ENCODE measurements at regions not wholly inside any gene's neighbourhood (a gene's known extent, or its start where the extent isn't known, plus 50 kb on each side); places are given as distances from the start of the nearest gene placed in this dataset.

DNA sequence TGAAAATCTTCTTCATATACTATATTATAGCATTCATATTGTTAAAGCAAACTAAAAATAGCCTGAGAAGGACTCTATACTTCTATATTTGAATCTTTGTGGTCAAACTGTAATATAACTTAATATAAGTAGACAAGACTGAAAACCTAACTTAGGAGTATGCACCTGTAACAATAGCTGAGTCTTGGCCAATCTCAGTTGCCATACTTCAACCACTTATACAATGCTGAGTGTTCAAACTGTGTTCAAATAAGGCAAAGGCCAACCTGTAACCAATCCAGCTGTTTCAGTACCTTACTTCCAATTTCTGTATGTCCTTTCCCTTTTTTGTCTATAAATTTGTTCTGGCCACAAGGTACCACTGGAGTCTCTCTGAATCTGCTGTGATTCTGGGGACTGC is 1360.8 kb upstream of the CDH9 start:
- no peak for TF ChIP-seq POLR2A (IDR thresholded peaks at IDR 0.05)
- TF ChIP-seq, protein P1, sequence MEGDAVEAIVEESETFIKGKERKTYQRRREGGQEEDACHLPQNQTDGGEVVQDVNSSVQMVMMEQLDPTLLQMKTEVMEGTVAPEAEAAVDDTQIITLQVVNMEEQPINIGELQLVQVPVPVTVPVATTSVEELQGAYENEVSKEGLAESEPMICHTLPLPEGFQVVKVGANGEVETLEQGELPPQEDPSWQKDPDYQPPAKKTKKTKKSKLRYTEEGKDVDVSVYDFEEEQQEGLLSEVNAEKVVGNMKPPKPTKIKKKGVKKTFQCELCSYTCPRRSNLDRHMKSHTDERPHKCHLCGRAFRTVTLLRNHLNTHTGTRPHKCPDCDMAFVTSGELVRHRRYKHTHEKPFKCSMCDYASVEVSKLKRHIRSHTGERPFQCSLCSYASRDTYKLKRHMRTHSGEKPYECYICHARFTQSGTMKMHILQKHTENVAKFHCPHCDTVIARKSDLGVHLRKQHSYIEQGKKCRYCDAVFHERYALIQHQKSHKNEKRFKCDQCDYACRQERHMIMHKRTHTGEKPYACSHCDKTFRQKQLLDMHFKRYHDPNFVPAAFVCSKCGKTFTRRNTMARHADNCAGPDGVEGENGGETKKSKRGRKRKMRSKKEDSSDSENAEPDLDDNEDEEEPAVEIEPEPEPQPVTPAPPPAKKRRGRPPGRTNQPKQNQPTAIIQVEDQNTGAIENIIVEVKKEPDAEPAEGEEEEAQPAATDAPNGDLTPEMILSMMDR (IDR thresholded peaks at IDR 0.05): no peak

Data from body of pancreas (tissue), 4 donors.